H9 (cell line): ENCODE measurements at regions not wholly inside any gene's neighbourhood (a gene's known extent, or its start where the extent isn't known, plus 50 kb on each side); places are given as distances from the start of the nearest gene placed in this dataset.

Source experiments
- DNase-seq: peaks from one replicate; pipeline ENCODE4 v3.0.0-alpha.2; 2017
- H2AFZ ChIP-seq: one replicate; pipeline ENCODE4 v1.6.1; 2013; ENCODE audit warnings: mild to moderate bottlenecking, low read length, control low read depth, moderate library complexity
- H2AK5ac ChIP-seq: 2 replicates; pipeline ENCODE4 v1.6.1; 2013; ENCODE audit warnings: low read length, control low read depth, mixed read lengths; ENCODE audit not compliant: insufficient read length
- H2BK120ac ChIP-seq: one replicate; pipeline ENCODE4 v1.6.1; 2013; ENCODE audit warnings: low read depth, mild to moderate bottlenecking, low read length, control low read depth, inconsistent platforms; ENCODE audit not compliant: poor library complexity, severe bottlenecking
- H2BK12ac ChIP-seq: 2 replicates; pipeline ENCODE4 v1.6.1; 2013; ENCODE audit warnings: low read length, control low read depth, mixed read lengths, low read depth; ENCODE audit not compliant: insufficient read length
- H2BK15ac ChIP-seq: 2 replicates; pipeline ENCODE4 v1.6.1; 2013; ENCODE audit warnings: low read depth, low read length, control low read depth
- H2BK20ac ChIP-seq: one replicate; pipeline ENCODE4 v1.6.1; 2013; ENCODE audit warnings: low read depth, mild to moderate bottlenecking, low read length, control low read depth, inconsistent platforms; ENCODE audit not compliant: poor library complexity, severe bottlenecking
- H2BK5ac ChIP-seq: 2 replicates; pipeline ENCODE4 v1.6.1; 2013; ENCODE audit warnings: low read length, control low read depth, mixed read lengths; ENCODE audit not compliant: insufficient read length
- H3K14ac ChIP-seq: 2 replicates; pipeline ENCODE4 v1.6.1; 2013; ENCODE audit warnings: low read length, control low read depth; ENCODE audit not compliant: insufficient read depth
- H3K18ac ChIP-seq: 2 replicates; pipeline ENCODE4 v1.6.1; 2013; ENCODE audit warnings: low read depth, mild to moderate bottlenecking, mixed read lengths, low read length, control low read depth; ENCODE audit not compliant: insufficient read length
- H3K23ac ChIP-seq: 2 replicates; pipeline ENCODE4 v1.6.1; 2013; ENCODE audit warnings: low read length, control low read depth, mixed read lengths, low read depth; ENCODE audit not compliant: insufficient read length
- H3K23me2 ChIP-seq: 2 replicates; pipeline ENCODE4 v1.6.1; 2013; ENCODE audit warnings: low read depth, mild to moderate bottlenecking, mixed read lengths, low read length, control low read depth; ENCODE audit not compliant: insufficient read length, poor library complexity, severe bottlenecking
- H3K27ac ChIP-seq: 2 replicates; pipeline ENCODE4 v1.5.1; 2013; ENCODE audit warnings: low read length, control low read depth, mixed read lengths, low read depth; ENCODE audit not compliant: insufficient read length
- H3K27me3 ChIP-seq: 2 replicates; pipeline ENCODE4 v1.6.1; 2013; ENCODE audit warnings: low read length, control low read depth, inconsistent platforms; ENCODE audit not compliant: insufficient read depth
- H3K4ac ChIP-seq: 2 replicates; pipeline ENCODE4 v1.6.1; 2013; ENCODE audit warnings: low read depth, mild to moderate bottlenecking, control low read depth, inconsistent platforms, low read length, moderate library complexity
- H3K4me1 ChIP-seq: 2 replicates; pipeline ENCODE4 v1.6.1; 2013; ENCODE audit warnings: low read length, control low read depth, inconsistent platforms; ENCODE audit not compliant: insufficient read depth
- H3K4me2 ChIP-seq: 2 replicates; pipeline ENCODE4 v1.6.1; 2013; ENCODE audit warnings: low read length, control low read depth, mixed read lengths; ENCODE audit not compliant: insufficient read length, insufficient read depth
- H3K56ac ChIP-seq: 2 replicates; pipeline ENCODE4 v1.6.1; 2013; ENCODE audit warnings: low read depth, mild to moderate bottlenecking, mixed read lengths, low read length, control low read depth; ENCODE audit not compliant: insufficient read length
- H3K79me1 ChIP-seq: 2 replicates; pipeline ENCODE4 v1.6.1; 2013; ENCODE audit warnings: low read depth, mild to moderate bottlenecking, moderate library complexity, low read length, control low read depth, inconsistent platforms; ENCODE audit not compliant: insufficient read depth, poor library complexity, severe bottlenecking
- H3K79me2 ChIP-seq: 2 replicates; pipeline ENCODE4 v1.6.1; 2013; ENCODE audit warnings: low read length, control low read depth, inconsistent platforms; ENCODE audit not compliant: insufficient read depth
- H3K9ac ChIP-seq: 2 replicates; pipeline ENCODE4 v1.6.1; 2013; ENCODE audit warnings: low read length, control low read depth, mixed read lengths; ENCODE audit not compliant: insufficient read length; ENCODE audit errors: extremely low read depth
- H3K9me3 ChIP-seq: one replicate; pipeline ENCODE4 v1.6.1; 2013; ENCODE audit warnings: low read depth, low read length, inconsistent platforms; ENCODE audit not compliant: control insufficient read depth
- H3T11ph ChIP-seq: one replicate; pipeline ENCODE4 v1.6.1; 2013; ENCODE audit warnings: mild to moderate bottlenecking, low read length, control low read depth, inconsistent platforms
- H4K20me1 ChIP-seq: one replicate; pipeline ENCODE4 v1.6.1; 2013; ENCODE audit not compliant: control insufficient read depth, insufficient read length, insufficient read depth
- H4K5ac ChIP-seq: 2 replicates; pipeline ENCODE4 v1.6.1; 2013; ENCODE audit warnings: low read depth, mild to moderate bottlenecking, mixed read lengths, low read length, control low read depth; ENCODE audit not compliant: insufficient read length
- H4K8ac ChIP-seq: replicated peaks from 2 replicates; pipeline ENCODE4 v1.6.1; 2013; ENCODE audit warnings: low read length, control low read depth, mixed read lengths, low read depth; ENCODE audit not compliant: insufficient read length
- H4K91ac ChIP-seq: 2 replicates; pipeline ENCODE4 v1.6.1; 2013; ENCODE audit warnings: low read depth, mild to moderate bottlenecking, moderate library complexity, mixed read lengths, low read length, control low read depth; ENCODE audit not compliant: insufficient read length
- H3K27ac Mint-ChIP-seq, 3 experiments: 2 replicates in 2 of 3; 3 replicates in 1 of 3; pipeline ENCODE4 v1.8.0; 2020 to 2021; ENCODE audit warnings: mixed read lengths in 3 of 3, mild to moderate bottlenecking in 1 of 3, moderate library complexity in 1 of 3
- H3K27me3 Mint-ChIP-seq: 2 replicates; pipeline ENCODE4 v1.8.0; 2021; ENCODE audit warnings: low read depth, mild to moderate bottlenecking, moderate library complexity, mixed read lengths
- H3K36me3 Mint-ChIP-seq, 3 experiments: 2 replicates in 2 of 3; 3 replicates in 1 of 3; pipeline ENCODE4 v1.8.0; 2020 to 2021; ENCODE audit warnings: low read depth in 3 of 3, mixed read lengths in 3 of 3; ENCODE audit not compliant: insufficient read depth in 1 of 3
- H3K4me1 Mint-ChIP-seq, 2 experiments: 2 replicates each; pipeline ENCODE4 v1.8.0; 2020; ENCODE audit warnings: mixed read lengths in 2 of 2
- H3K4me3 Mint-ChIP-seq, 2 experiments: 2 replicates in 1 of 2; 3 replicates in 1 of 2; pipeline ENCODE4 v1.8.0; 2020 to 2021; ENCODE audit warnings: mild to moderate bottlenecking in 2 of 2, mixed read lengths in 2 of 2, moderate library complexity in 1 of 2
- H3K9me3 Mint-ChIP-seq, 2 experiments: 2 replicates in 1 of 2; 3 replicates in 1 of 2; pipeline ENCODE4 v1.8.0; 2020; ENCODE audit warnings: mild to moderate bottlenecking in 2 of 2, mixed read lengths in 2 of 2, moderate library complexity in 1 of 2
- WGBS: extraction: QIAGEN DNeasy Blood & Tissue Kit; methylation state at CpG from one replicate; pipeline ENCODE4 v1.1.7; 2013; ENCODE audit warnings: missing lambda C conversion rate, low lambda C conversion rate, mixed read lengths; ENCODE audit not compliant: insufficient read length; ENCODE audit errors: extremely low coverage; 5-methylcytosine and 5-hydroxymethylcytosine counted together
- TF ChIP-seq, protein P1 (sequence below): fragments of 200-600 bp; sonication (generic); conservative IDR thresholded peaks from 3 replicates; pipeline ENCODE4 v1.8.0; 2021; ENCODE audit warnings: antibody characterized with exemption, mild to moderate bottlenecking

- H3K18ac ChIP-seq: no peak overlapping the region
- no peak overlapping the region for H3K4ac ChIP-seq
- no peaks in the 10 kb centered on the region for H3K27me3 ChIP-seq
- H3K27ac ChIP-seq: no peak overlapping the region
- no peaks in the 10 kb centered on the region for H3K23me2 ChIP-seq
- H3K9me3 ChIP-seq: no peaks in the 10 kb centered on the region
- Mint-ChIP-seq H3K27ac (no peak overlapping the region), H3K4me1 (peaks cover 4 to 5% of the 10 kb centered on the region in 2 experiments; a peak in 1 of 4 replicates), H3K27me3 (no peaks in the 10 kb centered on the region), H3K9me3 (no peaks in the 10 kb centered on the region), H3K4me3 (no peak overlapping the region), H3K36me3 (no peaks in the 10 kb centered on the region)
- no peaks in the 10 kb centered on the region for H3K79me2 ChIP-seq
- H2BK5ac ChIP-seq: no peak overlapping the region
- H3T11ph ChIP-seq: no peak overlapping the region
- H3K4me1 ChIP-seq: no peaks in the 10 kb centered on the region
- no peak overlapping the region for H3K56ac ChIP-seq
- H3K14ac ChIP-seq: no peak overlapping the region
- H2BK20ac ChIP-seq: no peak overlapping the region
- H2BK12ac ChIP-seq: no peak overlapping the region
- DNase-seq: no peak
- H2BK15ac ChIP-seq: no peak overlapping the region
- no peak overlapping the region for H3K4me2 ChIP-seq
- no peak overlapping the region for H3K9ac ChIP-seq
- no peaks in the 10 kb centered on the region for H3K79me1 ChIP-seq
- no peak overlapping the region for H2BK120ac ChIP-seq
- no peak overlapping the region for H4K5ac ChIP-seq
- H4K8ac ChIP-seq: no peak overlapping the region
- TF ChIP-seq, protein P1, sequence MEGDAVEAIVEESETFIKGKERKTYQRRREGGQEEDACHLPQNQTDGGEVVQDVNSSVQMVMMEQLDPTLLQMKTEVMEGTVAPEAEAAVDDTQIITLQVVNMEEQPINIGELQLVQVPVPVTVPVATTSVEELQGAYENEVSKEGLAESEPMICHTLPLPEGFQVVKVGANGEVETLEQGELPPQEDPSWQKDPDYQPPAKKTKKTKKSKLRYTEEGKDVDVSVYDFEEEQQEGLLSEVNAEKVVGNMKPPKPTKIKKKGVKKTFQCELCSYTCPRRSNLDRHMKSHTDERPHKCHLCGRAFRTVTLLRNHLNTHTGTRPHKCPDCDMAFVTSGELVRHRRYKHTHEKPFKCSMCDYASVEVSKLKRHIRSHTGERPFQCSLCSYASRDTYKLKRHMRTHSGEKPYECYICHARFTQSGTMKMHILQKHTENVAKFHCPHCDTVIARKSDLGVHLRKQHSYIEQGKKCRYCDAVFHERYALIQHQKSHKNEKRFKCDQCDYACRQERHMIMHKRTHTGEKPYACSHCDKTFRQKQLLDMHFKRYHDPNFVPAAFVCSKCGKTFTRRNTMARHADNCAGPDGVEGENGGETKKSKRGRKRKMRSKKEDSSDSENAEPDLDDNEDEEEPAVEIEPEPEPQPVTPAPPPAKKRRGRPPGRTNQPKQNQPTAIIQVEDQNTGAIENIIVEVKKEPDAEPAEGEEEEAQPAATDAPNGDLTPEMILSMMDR: no peak
- no peaks in the 10 kb centered on the region for H4K20me1 ChIP-seq
- no peak overlapping the region for H4K91ac ChIP-seq
- no peak overlapping the region for H2AFZ ChIP-seq
- no peak overlapping the region for H2AK5ac ChIP-seq
- WGBS: no CpG with 5 or more reads among the region's 2 CpGs
- no peak overlapping the region for H3K23ac ChIP-seq
These were observed 479.7 kb downstream of the DNAJB9 start for GRCh38 chr7:109049366-109049765.
